KG1 (cell line): ENCODE measurements at regions not wholly inside any gene's neighbourhood (a gene's known extent, or its start where the extent isn't known, plus 50 kb on each side); places are given as distances from the start of the nearest gene placed in this dataset.
A peak's percentile ranks its signal among the peaks of the same experiment; 100 is the strongest.
"Not testable (repeated sequence)": the region's sequence is repeated elsewhere in the genome, so short reads cannot be mapped to it uniquely, and the experiment has no call there.

Experiments used
- DNase-seq: peaks from one replicate; lab custom pipeline; 2025; lab: John Stamatoyannopoulos, UW

DNA sequence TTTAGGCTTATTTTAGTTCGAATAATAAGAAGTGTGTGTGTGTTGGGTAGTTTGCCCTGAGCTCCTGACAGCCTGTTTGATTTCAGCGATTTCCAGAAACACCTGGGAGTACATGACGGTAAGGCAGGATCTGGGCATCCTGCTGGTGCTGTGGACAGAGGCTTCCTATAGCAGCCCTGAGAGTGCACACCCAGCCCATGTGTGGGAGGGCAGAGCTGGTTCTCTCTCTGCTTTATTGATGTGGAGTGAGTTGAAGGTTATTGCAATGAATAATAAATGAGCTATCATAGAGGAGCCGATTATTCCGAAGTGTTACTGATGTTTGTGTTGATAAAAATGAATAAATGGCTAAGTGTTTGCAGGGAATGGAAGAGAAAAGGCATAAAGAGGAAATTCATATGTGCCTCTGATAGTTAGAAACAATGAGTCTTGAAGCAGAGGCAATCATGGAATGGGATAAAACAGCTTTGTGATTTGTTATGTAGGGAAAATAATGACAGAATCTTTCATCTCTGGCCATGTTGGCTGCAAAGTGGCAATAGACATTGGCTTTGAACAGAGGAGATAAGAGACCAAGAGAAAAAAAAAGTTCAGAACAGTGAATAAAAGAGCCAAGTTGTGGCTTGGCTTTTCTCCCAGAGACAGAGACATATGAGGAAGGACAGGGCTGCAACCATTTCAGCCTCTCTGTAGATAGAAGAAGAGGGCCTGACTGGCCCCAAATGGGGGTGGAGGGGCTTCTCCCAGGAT is 166.2 kb upstream of the CHD6 start:
- no peak for DNase-seq

DNA sequence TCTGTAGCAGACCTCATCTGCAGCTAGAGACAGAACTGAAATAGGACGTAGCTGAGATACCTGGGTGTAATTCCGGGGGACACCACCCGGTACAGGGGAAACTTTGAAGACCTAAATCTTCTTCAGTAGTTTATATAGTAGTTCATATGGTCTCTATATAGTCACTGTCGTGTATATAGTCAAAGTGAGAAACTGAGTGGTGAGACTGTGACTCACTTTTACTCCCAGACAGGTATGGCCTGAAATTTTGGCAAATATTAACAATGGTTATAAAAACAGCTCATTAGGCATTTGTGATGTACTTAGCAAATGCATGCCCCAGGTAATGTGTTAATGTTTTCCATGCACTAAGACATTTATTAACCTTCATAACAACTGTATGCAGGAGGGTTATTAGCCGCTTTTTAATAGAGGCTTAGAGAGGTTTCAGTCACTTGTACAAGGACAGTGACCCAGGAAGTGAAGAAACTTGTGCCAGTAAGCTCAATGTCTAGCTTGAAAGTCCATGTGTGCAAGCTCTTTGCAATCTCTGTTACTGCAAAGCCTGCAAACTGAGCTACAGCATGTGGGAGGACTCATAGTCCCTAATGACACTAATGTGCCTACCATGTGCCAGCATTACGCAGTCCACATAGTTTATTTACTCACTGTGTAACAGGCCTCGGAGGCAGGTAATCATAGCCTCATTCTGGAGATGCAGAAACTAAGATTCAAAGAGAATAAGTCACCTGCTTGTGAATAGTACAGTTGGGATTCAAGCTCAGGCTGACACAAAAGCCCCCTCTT is 165.4 kb upstream of the CHD6 start:
- DNase-seq = no peak

DNA sequence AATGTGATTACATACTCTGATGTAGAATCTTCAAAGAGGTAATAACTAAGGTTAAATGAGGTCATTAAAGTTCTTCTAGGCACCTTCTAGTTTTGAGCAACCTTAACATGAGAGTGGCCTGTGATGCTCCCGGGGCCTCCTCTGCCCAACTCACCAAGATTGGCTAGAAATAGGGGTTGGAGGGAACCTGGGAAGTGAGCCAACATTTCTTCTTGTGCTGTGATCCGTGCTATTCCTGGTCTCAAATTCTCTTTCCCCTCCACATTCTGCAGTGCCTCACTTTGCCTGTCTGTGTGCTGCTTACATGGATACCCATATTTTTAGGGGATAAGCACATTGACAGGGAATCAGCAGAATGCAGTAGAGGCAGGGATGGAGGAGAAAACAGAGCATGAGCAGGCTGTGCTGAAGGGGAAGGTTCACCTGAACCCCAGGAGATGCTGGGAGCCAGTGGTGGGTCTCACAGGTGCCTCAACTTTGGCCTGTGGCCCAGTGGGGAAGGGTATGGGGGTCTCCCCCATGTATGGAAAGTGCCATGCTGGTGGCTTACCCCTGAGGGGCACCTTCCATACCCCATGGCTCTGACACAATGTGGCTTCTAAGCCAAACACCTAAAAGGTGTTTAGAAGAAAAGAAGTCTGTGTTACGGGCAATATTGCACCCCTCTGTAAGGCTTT is 164.7 kb upstream of the CHD6 start:
- DNase-seq = no peak

DNA sequence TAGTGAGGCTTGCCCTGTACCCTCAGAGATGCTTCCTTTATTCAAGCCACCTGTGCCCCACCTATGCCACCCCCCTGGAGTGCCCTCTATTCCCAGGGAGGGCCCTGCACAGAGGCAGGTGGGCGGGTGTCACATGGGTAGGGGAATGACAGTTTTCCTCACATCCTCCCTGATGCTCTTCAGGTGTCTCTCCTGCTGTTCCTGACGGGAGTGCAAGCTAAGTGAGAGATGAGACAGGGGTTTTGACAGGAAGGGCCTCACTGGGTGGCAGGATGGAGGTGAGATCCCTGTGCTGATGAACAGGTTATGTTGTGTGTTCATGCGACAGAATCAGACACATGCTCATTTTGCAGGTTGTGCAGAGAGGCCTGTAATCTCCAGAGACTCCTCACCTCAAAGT is 164.1 kb upstream of the CHD6 start:
- DNase-seq = no peak

GRCh38 chr20:41776421-41776820 is 158.2 kb upstream of the CHD6 start:
- no peak for DNase-seq

GRCh38 chr20:41774291-41774690 is 156.1 kb upstream of the CHD6 start:
- DNase-seq = no peak

- no peak for DNase-seq
Measured at GRCh38 chr20:41770965-41771364, 152.8 kb upstream of the CHD6 start.

DNA sequence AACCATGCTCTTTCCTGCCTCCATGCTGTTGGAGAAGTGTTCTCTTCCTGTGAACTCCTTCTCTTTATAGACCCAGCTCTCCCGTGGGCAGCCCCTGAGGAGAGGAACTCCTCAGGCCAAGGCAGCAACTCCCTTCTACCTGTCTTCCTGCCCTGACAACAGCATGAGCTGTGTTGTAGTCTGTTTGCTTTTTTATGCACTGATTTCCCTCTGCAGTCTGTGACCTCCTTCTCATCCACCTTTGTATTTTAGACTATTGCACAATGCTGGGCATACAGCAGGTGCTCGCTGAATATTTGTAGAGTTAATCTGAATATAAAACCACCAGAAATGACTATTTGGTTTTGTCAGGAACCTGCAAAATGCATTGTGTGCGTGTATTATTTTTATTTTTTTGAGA is 152.2 kb upstream of the CHD6 start:
- DNase-seq = no peak

DNA sequence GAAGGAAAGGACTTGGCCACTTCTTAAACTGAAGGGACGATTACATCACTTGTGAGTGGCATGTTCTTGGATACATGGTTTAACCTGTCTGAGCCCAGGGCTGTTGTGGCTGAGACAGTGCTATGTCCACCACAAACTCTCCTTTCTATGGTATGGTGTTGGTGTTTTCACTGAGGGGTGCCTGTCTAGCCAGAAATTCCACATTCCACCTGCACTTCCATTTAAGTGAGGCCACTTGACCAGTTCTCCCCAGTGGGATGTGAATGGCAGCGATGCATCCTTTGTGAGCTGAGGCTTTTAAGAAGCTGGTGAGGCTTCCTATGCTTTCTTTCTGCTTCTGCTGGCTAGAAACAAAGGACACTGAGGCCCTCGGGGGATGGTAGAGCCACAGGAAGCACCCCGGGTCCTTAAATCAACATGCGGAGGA is 151.4 kb upstream of the CHD6 start:
- DNase-seq = no peak

DNA sequence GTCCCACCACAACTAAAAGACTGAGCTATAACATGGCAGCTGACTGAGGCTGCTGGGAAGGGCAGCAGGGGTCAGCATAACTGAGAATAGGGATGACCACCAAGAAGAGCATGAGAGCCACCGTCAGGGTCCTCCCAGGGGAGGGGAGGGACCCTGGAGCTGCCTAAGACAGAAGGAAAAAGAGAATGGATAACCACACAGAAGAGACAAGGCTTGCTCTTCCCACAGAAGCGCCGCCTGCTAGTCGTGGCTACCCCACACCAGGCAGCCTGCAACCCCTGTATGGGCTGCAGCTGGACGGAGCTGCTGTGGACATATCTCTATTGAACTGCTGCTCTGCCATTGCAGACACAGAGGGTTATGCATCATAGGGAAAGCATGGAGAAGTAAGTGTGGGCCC is 132.0 kb upstream of the CHD6 start:
- no peak for DNase-seq

- no peak for DNase-seq
Measured at GRCh38 chr20:41748756-41749582, 130.8 kb upstream of the CHD6 start.

GRCh38 chr20:41748051-41748450 is 129.9 kb upstream of the CHD6 start:
- DNase-seq = no peak

DNA sequence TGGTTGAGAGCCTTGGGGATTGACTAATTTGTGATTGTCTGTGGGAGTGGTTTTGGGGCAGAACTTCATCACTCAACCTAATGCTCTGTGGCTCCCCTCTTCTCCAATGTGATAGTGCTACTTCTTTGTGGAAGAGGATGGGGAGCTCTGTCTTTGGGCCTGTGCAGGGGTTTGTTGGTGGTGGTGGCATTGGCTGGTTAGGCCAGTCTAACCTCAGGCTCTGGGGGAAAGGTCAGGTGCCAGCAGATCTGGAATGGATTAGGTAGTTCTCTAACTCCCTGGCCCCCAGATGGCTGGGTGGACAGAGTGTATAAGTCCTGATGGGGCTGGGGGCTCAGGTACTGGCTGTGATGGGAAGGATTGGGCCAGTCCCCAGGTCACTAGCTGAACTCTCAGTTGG is 129.0 kb upstream of the CHD6 start:
- DNase-seq = no peak

GRCh38 chr20:41746635-41747034 is 128.5 kb upstream of the CHD6 start:
- DNase-seq = no peak

DNA sequence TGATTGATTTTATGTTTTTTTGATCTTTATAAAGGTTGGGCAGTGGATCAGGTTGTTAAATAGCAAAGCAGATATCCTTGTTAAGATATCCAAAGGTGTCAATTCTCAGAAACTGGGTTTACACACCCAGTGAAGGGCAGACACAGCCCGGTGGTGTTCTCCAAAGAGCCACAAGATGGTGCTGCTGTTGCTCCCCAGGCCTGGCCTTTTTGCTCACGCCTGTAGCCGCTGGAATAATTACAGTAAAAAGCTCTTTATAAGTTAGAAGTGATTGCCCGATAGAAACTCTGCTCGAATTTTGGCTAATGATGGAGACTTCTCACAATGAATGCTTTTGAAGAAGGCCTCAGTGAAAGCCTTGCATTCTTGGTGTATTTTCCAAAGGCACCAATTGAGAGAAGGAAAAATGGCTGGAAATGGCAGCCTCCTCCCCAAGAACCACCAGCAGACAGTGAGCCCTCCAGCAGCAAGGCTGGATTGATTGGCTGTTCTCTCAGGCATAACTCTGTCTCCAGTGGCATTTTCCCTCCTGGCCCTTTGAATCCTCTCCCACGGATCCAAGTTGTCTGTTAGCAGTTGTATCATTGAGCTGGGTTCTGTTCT is 120.5 kb upstream of the CHD6 start:
- peak; percentile 39 for DNase-seq

DNA sequence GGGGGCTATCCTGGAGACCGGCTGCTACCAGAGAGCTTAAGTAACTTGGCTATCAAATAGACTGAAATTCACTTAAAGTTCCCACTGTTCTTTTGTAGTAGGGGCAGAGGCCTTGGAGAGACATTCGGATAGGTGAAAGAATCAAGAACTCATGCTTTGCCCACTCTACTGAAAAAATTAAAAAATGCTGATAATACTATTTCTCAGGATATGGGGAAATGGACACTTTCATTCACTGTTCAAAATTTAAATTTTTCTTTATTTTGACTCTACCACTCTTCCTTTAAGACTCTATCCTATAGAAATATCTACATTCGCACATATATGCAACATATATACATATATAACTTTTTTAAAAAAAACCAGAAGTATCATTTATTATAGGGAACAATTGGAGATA is 117.8 kb upstream of the CHD6 start:
- DNase-seq = no peak

GRCh38 chr20:41734506-41734945 is 116.3 kb upstream of the CHD6 start:
- DNase-seq = no peak

DNA sequence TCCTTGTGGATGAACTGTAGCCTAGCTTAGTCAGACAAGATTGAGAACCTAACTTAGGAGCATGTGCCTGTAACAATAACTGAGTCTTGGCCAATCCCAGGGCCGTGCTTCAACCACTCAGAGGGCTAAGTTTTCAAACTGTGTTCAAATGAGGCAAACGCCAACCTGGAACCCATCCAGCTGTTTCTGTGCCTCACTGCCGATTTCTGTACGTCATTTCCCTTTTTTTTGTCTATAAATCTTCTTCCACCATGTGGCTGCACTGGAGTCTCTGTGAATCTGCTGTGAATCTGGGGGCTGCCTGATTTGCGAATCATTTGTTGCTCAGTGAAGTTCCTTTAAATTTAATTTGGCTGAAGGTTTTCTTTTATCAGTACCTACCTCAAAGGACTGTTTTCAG is 115.0 kb upstream of the CHD6 start:
- no peak for DNase-seq

GRCh38 chr20:41731198-41731597 is 113.0 kb upstream of the CHD6 start:
- not testable (repeated sequence) for DNase-seq

DNA sequence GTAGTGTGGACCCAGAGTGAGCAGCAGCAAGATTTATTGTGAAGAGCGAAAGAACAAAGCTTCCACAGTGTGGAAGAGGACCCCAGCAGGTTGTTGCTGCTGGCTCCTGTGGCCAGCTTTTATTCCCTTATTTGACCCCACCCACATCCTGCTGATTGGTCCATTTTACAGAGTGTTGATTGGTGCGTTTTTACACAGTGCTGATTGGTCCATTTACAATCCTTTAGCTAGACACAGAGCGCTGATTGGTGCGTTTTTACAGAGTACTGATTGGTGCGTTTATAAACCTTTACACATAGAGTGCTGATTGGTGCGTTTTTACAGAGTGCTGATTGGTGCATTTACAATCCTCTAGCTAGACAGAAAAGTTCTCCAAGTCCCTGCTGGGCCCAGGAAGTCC is 109.5 kb upstream of the CHD6 start:
- not testable (repeated sequence) for DNase-seq

GRCh38 chr20:41726727-41727126 is 108.5 kb upstream of the CHD6 start:
- DNase-seq = no peak

GRCh38 chr20:41719151-41719550 is 101.0 kb upstream of the CHD6 start:
- no peak for DNase-seq
